BJ (cell line): ENCODE measurements at regions not wholly inside any gene's neighbourhood (a gene's known extent, or its start where the extent isn't known, plus 50 kb on each side); places are given as distances from the start of the nearest gene placed in this dataset.

ENCODE experiments used
- CTCF ChIA-PET: fragments of 350-600 bp; formaldehyde crosslinking; extraction: SDS; loops from one replicate; lab custom pipeline; 2021; ENCODE audit warnings: antibody characterized with exemption, inconsistent platforms; lab: Yijun Ruan, JAX
- POLR2A ChIA-PET: fragments of 300-600 bp; sonication (Branson Sonifier 250); formaldehyde crosslinking; extraction: SDS; loops from one replicate; lab custom pipeline; 2021; ENCODE audit warnings: antibody characterized with exemption; lab: Charles Lee
- DNase-seq: peaks from one replicate; pipeline ENCODE4 v3.0.0-alpha.2; 2011; ENCODE audit warnings: low read depth
- H3K27me3 ChIP-seq: 2 replicates; pipeline ENCODE4 v1.6.0; 2011; ENCODE audit warnings: low read length; ENCODE audit not compliant: control insufficient read depth, insufficient read depth
- H3K36me3 ChIP-seq: 2 replicates; pipeline ENCODE4 v1.5.1; 2011; ENCODE audit warnings: low read length; ENCODE audit not compliant: control insufficient read depth, insufficient read depth
- H3K4me3 ChIP-seq: 2 replicates; pipeline ENCODE4 v1.5.1; 2011; ENCODE audit warnings: low read depth, mild to moderate bottlenecking, control low read depth, low read length
- TF ChIP-seq, protein P1 (sequence below): IDR thresholded peaks from 2 replicates; pipeline ENCODE4 v1.5.1; 2011; ENCODE audit warnings: low read depth, mild to moderate bottlenecking, control low read depth, inconsistent platforms, low read length, moderate library complexity; ENCODE audit not compliant: insufficient read depth

DNA sequence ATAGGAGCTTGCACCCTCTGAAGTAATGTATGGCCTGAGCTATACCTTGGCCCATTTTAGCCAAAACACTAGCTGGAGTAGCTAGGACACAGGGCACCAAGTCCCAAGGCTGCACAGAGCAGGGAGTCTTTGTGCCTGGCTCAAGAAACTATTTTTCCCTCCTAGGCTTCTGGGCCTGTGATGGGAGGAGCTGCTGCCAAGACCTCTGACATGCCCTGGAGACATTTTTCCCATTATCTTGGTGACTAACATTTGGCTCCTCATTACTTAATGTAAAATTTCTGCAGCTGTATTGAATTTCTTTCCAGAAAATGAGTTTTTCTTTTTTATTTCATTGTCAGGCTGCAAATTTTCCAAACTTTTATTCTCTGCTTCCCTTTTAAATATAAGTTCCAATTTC is 1099.2 kb downstream of the CDH18 start:
- ChIA-PET POLR2A (no interaction called here), CTCF (no interaction called here)
- no peaks in the 10 kb centered on the region for H3K36me3 ChIP-seq
- TF ChIP-seq, protein P1, sequence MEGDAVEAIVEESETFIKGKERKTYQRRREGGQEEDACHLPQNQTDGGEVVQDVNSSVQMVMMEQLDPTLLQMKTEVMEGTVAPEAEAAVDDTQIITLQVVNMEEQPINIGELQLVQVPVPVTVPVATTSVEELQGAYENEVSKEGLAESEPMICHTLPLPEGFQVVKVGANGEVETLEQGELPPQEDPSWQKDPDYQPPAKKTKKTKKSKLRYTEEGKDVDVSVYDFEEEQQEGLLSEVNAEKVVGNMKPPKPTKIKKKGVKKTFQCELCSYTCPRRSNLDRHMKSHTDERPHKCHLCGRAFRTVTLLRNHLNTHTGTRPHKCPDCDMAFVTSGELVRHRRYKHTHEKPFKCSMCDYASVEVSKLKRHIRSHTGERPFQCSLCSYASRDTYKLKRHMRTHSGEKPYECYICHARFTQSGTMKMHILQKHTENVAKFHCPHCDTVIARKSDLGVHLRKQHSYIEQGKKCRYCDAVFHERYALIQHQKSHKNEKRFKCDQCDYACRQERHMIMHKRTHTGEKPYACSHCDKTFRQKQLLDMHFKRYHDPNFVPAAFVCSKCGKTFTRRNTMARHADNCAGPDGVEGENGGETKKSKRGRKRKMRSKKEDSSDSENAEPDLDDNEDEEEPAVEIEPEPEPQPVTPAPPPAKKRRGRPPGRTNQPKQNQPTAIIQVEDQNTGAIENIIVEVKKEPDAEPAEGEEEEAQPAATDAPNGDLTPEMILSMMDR, result no peak
- no peak overlapping the region for H3K4me3 ChIP-seq
- DNase-seq, result no peak
- no peaks in the 10 kb centered on the region for H3K27me3 ChIP-seq

DNA sequence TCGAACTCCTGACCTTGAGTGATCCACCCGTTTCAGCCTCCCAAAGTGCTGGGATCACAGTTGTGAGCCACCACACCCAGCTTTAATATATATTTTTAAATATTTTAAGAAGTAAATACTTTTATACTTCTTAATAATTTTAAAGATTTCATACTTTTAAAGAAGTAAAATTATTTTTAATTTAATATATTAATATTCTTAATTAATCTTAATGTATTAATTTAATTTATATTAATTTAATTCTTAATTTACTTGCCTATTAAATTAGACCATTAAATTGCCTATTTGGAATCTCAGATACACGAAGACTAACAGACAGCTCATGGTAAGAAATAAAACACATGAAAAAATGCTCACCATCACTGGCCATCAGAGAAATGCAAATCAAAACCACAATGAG is 1087.4 kb downstream of the CDH18 start:
- no peak for DNase-seq
- POLR2A ChIA-PET, result no interaction called here
- Histone ChIP-seq H3K36me3 (no peaks in the 10 kb centered on the region), H3K4me3 (no peak overlapping the region), H3K27me3 (no peaks in the 10 kb centered on the region)
- TF ChIP-seq, protein P1, result no peak
- CTCF ChIA-PET, result no interaction called here

DNA sequence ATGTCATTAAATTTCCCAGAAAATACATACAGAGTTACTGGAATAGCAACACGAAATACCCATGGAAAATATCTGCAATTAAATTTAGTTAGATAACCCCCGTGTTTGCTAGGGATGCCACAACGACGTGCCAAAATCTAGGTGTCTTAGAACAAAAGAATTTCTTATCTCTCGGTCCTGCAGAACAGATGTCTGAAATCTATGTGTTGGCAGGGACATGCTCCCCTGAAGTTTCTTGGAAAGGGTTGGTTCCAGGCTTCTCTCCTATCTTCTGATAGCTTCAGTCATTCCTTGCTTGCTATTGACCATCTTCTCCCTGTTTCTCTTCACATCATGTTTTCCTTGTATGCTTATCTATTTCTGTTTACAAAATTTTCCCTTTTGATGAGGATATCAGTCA is 1067.0 kb downstream of the CDH18 start:
- no peak overlapping the region for H3K4me3 ChIP-seq
- TF ChIP-seq, protein P1, result no peak
- H3K27me3 ChIP-seq, result no peaks in the 10 kb centered on the region
- no peaks in the 10 kb centered on the region for H3K36me3 ChIP-seq
- no peak for DNase-seq
- ChIA-PET CTCF (interaction anchor here (0.6 kb wide), 1 partner anchor 1193 kb away, joined by 6 read pairs; no protein-coding TSS in a partner anchor), POLR2A (no interaction called here)

DNA sequence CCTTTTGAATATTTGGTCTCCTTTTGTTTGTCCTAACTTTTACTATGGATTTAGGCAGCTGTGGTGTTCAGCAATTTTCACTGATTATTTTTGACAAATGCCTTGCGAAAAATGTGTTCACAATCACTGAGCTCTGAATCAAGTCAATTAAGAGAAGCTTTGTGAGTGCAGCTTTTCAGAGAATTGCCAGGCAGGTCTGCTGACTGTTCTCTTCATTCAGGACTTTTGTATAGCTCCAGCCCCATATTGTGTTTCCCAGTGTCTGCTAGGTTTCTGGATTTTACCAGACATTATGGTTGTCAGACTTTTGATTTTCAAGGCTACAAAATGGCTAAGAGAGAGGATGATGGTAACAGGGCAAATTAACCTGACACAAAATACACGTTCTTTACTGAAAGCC is 1055.9 kb downstream of the CDH18 start:
- Histone ChIP-seq H3K36me3 (no peaks in the 10 kb centered on the region), H3K4me3 (no peak overlapping the region), H3K27me3 (no peaks in the 10 kb centered on the region)
- ChIA-PET CTCF (no interaction called here), POLR2A (no interaction called here)
- TF ChIP-seq, protein P1, result no peak
- no peak for DNase-seq

DNA sequence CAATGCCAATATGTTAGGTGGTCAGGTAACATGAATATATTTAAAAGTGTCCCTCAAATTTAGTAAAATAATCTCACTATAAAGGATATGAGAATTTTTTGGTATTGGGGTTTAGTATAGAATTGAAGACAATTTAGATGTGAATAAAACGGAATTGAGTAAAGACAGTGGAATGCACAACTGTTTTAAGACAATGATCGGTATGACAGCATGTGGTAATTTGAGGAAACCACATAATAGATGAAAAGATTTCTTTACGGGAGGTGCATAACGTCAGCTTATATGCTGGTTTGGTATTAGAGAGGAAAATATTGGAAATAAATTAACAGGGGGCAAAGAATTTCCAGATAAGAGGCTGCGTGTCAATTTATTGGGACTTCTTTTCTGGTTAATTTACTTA is 1043.2 kb downstream of the CDH18 start:
- ChIA-PET POLR2A (no interaction called here), CTCF (no interaction called here)
- TF ChIP-seq, protein P1, result no peak
- no peaks in the 10 kb centered on the region for H3K27me3 ChIP-seq
- no peak for DNase-seq
- H3K36me3 ChIP-seq, result no peaks in the 10 kb centered on the region
- no peak overlapping the region for H3K4me3 ChIP-seq
